Activated T-helper 9 cell treated with anti-CD3 and anti-CD28 coated beads, Interleukin-2, amount 50 U/mL, for 16 hours (primary cell): ENCODE measurements at regions not wholly inside any gene's neighbourhood (a gene's known extent, or its start where the extent isn't known, plus 50 kb on each side); places are given as distances from the start of the nearest gene placed in this dataset.

Experiments used
- DNase-seq: peaks from one replicate; pipeline ENCODE4 v3.0.0-alpha.2; 2020; ENCODE audit warnings: low read depth

DNA sequence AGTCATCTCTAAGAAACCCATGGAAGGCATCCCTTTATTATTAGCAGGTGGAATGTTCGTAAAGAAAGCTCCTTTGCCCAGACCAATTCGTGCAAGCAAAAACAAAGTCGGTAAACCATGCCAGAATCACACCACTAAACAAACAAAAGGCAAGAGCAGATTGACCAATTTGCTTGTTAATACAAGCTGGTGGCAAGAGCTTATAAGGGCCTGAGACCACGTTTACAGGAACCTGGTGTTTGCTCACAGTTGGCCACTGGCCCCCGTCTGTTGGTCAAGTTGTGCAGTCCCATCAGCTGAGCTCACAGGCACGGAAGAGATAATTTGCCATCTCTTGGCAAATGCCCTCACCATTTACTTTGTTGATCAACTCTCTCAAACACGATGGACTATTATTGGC lies 342.2 kb upstream of the MKI67 start:
- no peak for DNase-seq

DNA sequence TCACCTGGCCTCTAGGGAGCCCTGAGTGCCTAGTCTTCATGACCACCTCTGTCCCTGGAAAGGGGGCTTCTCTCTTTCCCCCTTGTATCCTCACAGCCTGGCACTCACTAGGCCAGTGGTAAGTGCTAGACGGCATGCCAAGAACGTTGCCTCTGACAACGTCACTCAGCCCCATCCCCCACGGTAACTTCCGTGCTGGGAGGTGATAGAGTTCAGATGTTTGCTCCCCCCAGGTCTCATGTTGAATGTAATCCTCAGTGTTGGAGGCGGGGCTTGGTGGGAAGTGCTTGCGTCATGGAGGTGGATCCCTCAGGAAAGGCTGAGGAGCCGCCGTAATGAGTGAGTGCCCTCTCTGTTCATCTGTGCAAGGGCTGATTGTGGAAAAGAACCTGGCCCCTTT lies 343.3 kb upstream of the MKI67 start:
- no peak for DNase-seq

DNA sequence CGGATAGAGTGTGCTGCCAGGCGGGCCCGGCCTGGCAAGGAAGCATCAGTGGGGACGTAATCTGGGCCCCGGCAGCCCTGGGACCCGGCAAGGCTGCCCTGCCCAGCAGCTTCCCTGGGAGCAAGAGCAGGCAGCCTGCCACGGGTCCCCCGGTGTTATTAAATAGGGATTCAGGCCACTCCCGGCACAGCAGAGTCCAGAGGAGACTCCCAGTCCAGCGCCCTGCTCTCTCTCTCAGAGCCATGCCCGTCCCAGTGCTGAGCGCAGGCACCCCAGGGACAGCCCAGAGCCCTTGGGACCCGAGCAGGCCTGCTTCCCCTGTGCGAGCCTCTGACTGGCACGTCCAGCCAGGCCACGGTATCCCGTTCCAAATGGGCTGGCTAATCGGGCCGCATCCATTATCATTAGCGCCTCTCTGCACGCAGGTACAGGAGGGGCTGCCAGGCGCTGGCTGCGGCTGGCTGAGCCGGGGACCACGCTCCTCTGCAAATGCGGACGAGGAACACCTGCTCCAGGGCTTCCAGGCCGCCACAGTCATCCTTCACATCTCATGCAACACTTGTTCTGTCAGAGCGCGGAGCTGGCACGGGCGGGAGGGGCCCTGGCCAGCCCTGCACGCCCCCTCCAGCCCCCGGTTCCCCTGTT lies 344.2 kb upstream of the MKI67 start:
- DNase-seq, result no peak

DNA sequence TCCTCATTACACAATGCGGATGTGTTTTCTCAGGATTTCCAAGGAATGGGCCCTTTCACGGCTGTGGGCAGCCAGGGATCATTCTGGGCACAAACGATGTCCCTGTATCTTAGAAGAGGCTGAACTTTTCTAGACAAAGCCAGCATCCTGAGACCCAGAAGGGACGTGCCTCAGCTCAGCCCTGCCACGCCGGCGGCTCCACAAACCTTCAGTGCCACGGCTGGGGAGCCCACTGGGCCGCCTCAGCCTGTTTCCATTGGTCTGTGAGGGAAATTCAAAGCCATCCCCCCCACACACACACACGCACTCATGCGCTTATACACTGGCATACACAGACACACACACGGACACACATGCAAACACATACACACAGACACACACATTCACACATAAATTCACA lies 344.9 kb upstream of the MKI67 start:
- no peak for DNase-seq

DNA sequence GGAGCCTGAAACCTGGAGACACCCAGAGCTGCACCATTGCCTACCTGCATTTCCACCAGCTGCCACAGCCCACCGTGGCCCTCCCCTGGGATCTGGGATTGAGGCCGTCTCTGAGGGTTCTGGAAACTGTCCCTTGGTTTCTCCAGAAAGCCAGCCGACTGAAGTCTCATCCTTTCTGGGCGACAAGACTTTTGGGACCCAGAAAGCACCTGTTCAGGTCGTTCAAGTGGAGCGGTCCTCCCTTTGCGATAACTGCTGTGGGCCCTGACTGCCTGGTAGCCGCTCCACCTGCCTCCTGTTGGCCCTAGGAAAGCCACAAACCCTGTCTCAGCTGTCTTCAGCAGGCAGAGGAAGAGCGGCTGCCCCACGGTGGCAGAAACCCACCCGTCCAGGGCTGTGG lies 346.0 kb upstream of the MKI67 start:
- DNase-seq, result no peak

DNA sequence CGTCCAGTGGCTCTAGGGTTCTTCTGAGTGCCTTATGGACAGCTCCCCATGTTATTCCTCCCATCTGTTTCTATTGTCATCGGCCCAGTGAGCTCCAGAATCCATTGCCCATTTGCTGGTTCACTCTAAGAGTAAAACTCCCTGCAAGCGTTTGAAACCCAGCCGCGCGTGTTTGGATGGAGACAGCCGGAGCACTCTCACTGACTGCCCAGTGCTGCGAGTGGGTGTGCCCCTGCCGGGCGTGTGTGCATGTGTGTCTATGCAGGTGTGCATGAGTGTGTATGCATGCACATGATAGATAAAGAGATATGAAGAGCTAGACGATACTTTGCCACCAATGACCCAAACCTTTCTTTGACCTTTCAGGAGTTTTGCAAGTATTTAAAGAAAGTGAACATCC lies 347.2 kb upstream of the MKI67 start:
- DNase-seq, result no peak

DNA sequence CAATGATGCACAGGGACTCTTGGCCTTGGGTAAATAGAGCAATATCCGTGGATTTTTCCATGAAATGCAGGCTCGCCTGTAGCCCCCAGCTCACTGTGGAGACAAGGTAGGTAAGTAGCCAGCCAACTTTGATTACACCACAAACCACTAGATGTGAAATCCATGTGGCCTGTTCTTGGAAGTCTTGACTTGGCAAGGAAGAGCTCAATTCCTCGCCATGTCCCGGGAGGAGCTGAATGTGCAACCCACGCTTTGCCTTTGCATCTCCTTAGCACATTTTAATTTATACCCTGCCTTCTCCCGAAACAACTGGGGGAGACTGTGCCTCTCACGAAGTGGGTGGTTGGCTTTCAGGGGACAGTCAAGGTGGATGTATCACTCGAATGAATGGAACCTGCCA lies 347.7 kb upstream of the MKI67 start:
- no peak for DNase-seq

DNA sequence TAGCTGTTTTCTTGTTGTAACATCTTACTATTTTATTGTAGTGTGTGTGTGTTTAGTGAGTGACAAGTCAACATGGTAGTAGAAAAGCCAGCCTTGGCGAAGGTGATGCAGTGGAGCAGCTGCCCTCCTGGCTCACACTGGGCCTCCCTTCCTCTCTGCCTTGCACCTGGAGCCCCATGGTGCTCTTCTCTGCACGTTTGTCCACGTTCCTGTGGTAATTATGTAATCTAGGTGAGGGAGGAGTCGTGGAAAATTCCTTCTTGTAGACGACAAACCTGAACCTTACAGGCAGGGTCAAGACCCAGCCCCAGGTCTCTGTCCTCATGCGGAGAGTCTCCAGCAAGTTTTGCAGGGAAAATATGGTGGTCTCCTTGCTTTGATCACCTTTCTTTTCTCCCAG lies 348.3 kb upstream of the MKI67 start:
- DNase-seq, result no peak

DNA sequence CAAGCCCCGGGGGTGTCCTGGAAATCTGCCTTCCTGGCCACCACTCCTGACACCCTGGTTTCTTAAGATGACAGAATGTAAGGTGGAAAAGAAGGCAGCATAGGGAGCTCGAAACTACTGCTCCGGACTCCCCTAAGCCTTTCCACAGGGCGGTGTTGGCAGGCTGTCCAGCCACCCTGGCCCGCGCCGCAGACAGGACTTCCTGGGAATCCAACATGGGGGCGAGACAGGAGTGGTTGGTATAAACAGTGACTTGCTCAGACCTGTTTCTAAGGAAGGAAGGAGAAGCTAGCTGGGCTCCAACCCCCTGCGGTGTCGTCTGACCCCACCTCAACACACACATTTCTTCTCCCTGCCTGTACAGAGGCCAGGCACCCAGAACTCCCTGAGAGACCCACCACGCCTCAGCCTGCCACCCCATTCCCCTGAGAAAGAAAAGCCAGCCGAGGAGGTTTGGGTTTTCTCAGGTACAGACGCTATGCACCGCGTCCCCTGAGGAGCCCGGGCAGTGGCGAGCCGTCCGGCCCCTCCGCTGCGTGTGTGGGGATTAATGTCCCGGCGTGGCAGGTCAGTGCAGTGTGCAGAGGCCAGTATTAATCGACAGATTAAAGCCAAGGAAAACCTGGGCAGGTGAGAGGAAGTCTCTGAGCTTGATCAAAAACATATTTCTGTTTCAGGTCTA lies 349.6 kb upstream of the MKI67 start:
- no peak for DNase-seq

DNA sequence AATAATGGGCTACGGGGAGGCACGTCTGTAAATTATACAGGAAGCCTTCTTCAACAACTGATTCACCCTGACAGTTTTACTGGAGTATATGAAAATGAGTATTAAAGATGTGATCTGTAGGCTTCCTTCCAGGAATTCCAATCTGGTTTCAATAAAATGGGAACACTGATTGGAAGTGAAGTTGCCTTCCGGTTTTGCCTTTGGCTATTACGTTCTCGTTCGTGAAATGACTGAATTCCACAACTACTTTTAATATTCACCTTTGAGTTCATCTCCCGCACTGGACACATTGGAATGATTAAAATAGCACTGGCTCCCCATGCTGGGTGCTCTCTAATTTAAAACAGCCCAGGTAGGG lies 350.1 kb upstream of the MKI67 start:
- no peak for DNase-seq

DNA sequence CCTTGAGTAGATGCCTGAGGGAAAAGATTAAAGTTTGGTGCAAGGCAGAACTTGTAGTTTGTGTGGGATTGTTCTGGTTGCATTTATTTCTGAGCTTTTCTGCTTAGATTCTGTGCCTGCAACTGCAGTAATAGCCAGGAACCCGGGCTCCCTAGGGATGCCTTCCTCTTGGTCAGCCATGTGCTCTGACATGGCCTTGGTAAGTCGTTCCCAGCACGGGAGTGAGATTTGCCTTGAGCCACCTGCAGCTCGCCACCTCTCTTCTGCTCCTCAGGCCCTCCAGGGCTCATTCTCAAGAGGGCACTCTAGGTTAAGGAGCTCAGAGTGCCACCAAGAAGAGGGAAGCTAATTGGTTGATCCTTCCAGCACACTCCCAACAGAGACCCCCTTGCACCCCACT lies 350.6 kb upstream of the MKI67 start:
- no peak for DNase-seq

DNA sequence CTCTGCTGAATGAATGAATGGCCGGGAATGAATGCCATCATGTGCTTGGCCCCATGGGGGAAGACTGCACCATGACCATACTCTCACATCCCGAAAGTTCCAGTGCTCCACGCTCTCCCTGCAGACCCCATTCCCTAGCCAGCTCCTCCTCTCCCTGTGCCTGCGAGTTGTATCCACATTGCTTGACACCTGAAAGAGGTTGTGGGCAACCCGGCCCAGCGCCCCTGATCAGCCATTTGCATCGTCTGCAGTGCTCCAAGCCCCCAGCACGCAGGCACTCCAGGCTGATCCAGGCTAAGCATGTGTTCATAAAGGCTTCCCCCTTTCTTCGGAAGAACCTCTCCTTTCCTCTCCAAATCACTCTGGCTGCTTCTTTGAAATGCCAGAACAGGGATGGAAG lies 354.4 kb upstream of the MKI67 start:
- DNase-seq, result no peak

DNA sequence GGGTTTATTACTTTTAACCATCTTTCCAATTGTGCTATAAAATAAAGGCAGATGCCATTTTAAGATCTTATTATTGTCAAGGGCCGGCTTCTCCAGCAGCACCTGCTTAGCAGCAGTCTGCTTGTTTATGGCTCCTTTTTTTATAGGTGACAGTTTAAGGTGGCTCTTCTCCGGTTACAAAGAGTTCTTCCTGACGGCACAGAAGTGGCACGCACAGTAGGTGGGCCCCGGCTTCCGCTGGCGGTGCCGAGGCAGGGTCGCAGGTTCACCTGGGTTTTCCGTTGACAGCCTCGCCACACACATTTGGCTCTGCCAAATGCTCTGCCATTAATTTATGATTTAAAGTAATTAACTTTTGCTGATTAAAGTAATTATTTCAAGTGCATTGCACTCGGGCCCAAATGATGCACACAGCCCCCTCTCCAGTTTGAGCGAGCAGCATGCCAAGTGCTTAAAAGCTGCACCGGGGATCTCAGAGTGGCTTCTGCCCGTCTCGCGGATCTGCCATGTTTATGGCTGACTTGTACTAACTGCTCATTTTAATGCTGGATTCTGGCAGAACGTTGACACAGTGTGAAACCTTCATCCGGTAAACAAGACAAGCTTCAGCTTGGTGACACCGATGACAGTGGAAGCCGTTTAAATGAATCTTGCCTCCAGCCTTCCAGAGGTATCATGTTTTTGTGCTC lies 355.1 kb upstream of the MKI67 start:
- DNase-seq, result no peak

DNA sequence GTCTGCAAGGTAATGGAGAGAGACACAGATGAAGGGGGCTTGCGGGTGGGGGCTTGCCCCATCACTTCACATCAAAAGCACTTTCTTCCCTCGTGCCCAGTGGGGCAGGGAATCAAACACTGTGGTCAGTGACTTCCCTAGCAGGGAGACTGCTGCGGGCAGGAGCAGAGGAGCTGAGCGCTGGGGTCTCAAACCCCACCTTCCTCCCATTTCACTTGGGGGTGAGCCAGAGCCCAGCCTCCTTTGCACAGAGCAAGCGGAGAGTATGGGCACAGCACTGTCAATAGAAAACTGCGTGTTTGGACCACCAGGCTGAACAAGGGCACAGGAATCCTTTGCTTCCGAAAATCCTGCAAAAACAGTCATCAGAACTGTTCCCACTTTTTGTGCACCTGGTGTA lies 355.8 kb upstream of the MKI67 start:
- DNase-seq, result no peak

DNA sequence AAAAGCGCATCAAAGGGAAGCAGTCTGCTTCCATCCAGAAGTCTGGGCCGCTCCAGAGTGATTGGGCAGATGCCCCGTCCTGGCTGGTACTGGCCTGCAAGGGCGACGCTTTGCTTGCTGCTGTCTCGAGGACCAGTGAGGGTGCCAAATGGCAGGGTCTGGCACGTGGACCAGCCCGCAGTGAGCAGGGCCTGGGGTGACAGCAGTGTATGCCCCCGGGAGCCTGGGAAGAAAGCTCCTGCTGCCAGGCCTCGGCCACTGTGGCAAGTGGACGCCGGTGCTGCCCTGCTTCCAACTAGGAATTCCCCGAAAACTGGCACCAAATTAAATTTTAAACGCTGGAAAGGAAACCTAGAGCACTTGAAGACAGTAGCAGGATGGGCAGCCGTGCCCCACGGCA lies 357.0 kb upstream of the MKI67 start:
- no peak for DNase-seq

DNA sequence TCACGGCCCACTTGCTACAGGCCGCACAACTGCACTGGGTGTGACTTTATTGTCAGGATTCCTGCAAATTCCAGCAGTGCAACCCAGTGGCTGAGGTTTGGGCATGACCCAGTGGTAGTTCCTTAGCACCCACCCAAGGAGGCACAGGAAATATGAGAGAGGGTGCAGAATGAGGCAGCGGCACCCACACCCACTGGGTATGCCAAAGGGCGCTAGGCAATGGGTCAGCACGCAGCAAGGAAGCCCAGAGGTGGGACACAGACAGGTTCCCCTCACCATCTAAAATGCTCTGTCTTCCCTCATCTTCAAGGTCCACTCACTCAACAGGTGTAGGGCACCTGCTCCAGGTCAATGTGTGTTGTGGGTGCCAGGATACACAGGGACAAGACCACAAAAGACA lies 357.8 kb upstream of the MKI67 start:
- DNase-seq, result no peak

DNA sequence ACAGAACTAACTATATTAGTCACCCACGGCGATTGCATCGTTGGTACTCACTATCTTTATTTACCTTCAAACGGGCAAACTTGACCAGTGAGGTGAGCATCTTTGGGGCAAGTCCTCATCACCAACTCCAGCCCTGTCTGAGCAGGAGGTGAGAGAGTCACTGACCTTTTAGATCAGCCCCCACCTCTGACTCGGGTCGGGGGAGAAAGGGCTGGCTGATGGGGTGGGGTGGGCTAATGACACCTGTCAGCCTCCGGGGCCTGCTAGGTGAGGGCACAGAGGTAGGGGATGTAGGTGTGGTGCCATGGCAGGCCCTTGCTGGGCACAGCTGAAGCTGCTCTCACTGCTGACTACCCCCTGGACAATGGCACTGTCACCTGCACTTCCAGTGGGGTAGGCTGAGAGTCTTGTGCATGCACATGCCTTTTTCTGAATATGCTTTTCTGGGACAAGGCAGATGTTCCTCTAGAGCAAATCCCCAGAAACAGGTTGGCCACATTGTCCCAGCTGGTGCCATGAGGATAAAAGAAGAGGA lies 359.5 kb upstream of the MKI67 start:
- DNase-seq, result no peak

DNA sequence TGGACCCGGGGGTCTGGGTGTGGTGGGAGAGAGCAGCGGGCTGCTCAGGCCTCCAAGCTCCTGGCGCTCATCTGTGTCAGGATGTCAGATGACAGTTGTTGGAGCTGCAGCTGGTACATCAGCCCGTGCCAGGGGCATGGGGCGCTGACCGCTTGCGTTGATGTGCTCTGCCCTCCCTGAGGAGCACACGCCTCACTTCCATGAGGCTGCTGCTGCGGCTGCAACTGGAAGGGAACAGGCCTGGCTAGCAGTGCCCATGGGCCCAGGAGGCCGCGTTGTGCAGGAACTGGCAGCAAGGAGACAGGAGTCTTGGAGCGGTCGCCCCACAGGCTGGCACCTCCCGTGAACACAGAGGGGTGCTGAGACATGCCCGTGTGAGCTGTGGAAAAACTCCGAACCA lies 361.3 kb upstream of the MKI67 start:
- DNase-seq, result no peak

DNA sequence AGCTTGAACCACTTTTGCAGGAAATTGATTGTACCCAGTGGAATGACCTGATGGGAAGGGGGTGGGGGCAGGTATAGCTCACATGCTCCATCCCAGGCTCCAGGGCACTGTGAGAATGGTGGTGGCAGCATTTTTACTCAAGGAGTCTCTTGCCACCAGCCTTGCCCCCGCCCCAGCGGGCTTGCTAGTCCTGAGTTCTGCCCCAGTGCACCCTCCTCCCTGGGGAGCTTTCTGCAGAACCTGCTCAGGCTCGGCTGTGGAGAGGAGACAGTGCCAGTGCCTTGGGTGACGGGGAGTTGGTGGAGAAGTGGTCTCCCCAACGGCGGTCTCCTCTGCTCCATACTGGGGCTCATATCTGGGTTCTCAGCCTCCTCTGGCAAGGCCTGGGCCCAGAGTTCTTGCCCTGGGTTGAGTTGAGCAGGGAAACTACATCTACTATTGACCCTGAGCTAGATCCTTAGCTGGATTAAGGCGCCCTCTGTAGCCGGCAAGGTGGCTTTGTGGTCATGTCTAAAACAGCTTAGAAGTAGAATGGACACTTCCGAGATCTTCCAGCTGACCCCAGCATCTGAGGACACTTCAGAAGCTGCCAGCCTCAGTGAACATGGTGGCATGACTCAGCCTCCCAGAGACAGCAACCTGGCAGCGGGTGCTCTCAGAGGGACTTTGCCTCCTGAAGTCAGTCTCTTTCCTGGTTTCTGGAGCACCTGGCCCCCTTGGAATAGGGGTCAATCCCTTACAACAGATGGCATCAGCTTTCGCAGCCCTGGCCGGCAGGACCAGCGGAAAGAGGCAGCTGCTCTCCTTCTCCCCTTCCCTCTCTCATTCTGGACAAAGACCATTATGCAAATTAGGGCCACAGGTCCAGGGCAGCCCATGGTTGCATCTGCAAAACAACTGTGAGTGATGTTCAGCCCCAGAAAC lies 363.4 kb upstream of the MKI67 start:
- DNase-seq, result no peak

DNA sequence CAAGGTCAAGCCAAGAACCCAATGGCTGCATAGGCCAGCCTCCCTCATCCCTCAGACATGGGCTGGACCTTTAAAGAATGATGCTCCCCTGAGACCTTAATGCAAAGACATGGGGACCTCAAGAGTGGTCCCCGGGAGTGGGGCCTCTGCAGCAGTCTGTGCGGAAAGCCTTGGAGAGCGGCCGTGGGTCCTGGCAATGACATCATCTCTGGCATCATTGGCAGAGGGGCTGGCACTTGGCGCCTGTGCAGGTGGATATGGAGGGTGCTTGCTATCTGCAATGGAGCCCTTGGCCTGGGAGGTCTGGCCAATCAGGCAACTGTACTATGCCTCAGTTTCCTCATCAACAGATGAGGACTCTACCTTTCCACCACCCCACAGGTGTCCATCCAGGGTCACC lies 365.5 kb upstream of the MKI67 start:
- DNase-seq, result no peak

DNA sequence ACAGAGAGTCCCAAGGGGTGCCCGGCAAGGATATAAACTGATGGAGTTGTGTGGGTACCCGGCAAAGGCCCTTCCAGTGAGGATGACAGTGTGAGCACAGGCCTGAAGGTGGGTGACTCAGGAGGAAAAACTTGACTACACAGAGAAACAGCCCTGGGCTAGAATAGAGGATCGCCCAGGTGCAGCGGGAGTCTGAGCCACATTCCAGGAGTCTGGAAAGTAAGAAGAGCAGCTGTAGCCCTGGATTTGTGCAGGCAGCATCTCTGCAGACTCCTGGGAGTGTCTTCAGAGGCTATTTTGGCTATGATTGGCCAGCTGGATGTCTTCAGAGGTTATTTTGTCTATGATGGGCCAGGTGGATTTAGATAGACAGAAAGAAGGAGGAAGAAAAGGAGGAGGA lies 367.6 kb upstream of the MKI67 start:
- no peak for DNase-seq

DNA sequence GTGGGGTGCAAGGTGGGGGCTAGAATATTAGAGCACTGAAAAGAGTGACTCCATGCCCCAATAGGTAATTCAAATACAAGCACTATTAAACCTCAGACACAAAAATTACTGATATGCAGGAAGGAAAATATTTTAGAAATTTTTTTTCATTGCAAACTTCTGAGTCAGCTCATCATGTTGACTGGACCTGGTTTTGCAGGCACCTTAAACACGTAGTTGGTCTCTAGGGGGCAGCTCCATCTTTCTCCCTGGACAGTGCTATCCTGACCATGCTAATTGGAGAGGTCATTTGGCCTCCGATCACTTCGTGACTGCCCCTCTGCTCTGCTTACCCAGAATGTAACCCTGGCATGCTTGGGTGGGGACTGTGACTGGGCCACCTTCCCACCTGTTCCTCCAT lies 368.4 kb upstream of the MKI67 start:
- DNase-seq, result no peak
